B cell (primary cell): ENCODE measurements at regions not wholly inside any gene's neighbourhood (a gene's known extent, or its start where the extent isn't known, plus 50 kb on each side); places are given as distances from the start of the nearest gene placed in this dataset.

ENCODE experiments used
- ATAC-seq: fragments of 200-7000 bp; cut with Tn5 transposase; one replicate; pipeline ENCODE4 v1.10.0; 2021; ENCODE audit warnings: low read depth, mild to moderate bottlenecking, moderate number of reproducible peaks, moderate library complexity
- CTCF ChIA-PET: fragments of 350-600 bp; sonication (Branson Sonifier 250); formaldehyde crosslinking; loops from one replicate; lab custom pipeline; 2021; ENCODE audit warnings: antibody characterized with exemption, inconsistent platforms; lab: Charles Lee
- POLR2A ChIA-PET: fragments of 350-600 bp; sonication (Branson Sonifier 250); formaldehyde crosslinking; loops from one replicate; lab custom pipeline; 2021; ENCODE audit warnings: antibody characterized with exemption; lab: Charles Lee
- DNase-seq: peaks from one replicate; pipeline ENCODE4 v3.0.0; 2013
- H2AFZ ChIP-seq: 2 replicates; pipeline ENCODE4 v1.6.1; 2012; ENCODE audit warnings: mild to moderate bottlenecking, low read depth, low read length; ENCODE audit not compliant: insufficient read depth, poor library complexity, severe bottlenecking
- H3K27ac ChIP-seq, 2 donors: 1 replicate in 1 of 2; 2 replicates in 1 of 2; pipeline ENCODE4 v1.5.1; 2012 to 2013; ENCODE audit warnings: low read length in 2 of 2, mild to moderate bottlenecking in 2 of 2, moderate library complexity in 1 of 2
- H3K27me3 ChIP-seq, 4 experiments: fragments of 200-600 bp in 1 of 4; sonication (generic) in 1 of 4; replicated peaks in 1 of 4; 1 replicate in 2 of 4; 2 replicates in 2 of 4; pipeline versions ENCODE4 v1.6.1 to v1.7.0; 2013 to 2016; ENCODE audit warnings: low read length in 3 of 4, mild to moderate bottlenecking in 2 of 4, mixed read lengths in 1 of 4, moderate library complexity in 1 of 4; ENCODE audit not compliant: insufficient read depth in 4 of 4, control insufficient read depth in 3 of 4; ENCODE audit errors: control extremely low read depth in 1 of 4
- H3K36me3 ChIP-seq, 2 experiments: replicated peaks in 1 of 2; 1 replicate in 1 of 2; 2 replicates in 1 of 2; pipeline versions ENCODE4 v1.6.1 to v1.7.1; 2013; ENCODE audit warnings: low read length in 1 of 2; ENCODE audit not compliant: insufficient read depth in 2 of 2, control insufficient read depth in 1 of 2; ENCODE audit errors: control extremely low read depth in 1 of 2, extremely low read depth in 1 of 2
- H3K4me1 ChIP-seq, 2 donors: fragments of 200-600 bp in 1 of 2; sonication (generic) in 1 of 2; 1 replicate in 1 of 2; 2 replicates in 1 of 2; pipeline versions ENCODE4 v1.5.1 to v1.6.1; 2013 to 2017; ENCODE audit warnings: low read length in 2 of 2; ENCODE audit not compliant: control insufficient read depth in 2 of 2, insufficient read depth in 2 of 2
- H3K4me2 ChIP-seq: replicated peaks from 2 replicates; pipeline ENCODE3; 2012; ENCODE audit warnings: mild to moderate bottlenecking, low read depth, low read length; ENCODE audit not compliant: poor library complexity, severe bottlenecking
- H3K4me3 ChIP-seq, 5 experiments: fragments of 200-600 bp in 1 of 5; sonication (generic) in 1 of 5; 1 replicate in 3 of 5; 2 replicates in 2 of 5; pipeline versions ENCODE4 v1.5.1 to v1.7.0; 2011 to 2016; ENCODE audit warnings: low read length in 4 of 5, mild to moderate bottlenecking in 4 of 5, low read depth in 2 of 5, control low read depth in 1 of 5, moderate library complexity in 1 of 5; ENCODE audit not compliant: insufficient read depth in 1 of 5; ENCODE audit errors: control extremely low read depth in 1 of 5, extremely low read depth in 1 of 5
- H3K79me2 ChIP-seq: fragments of 200-600 bp; sonication (generic); one replicate; pipeline ENCODE4 v1.6.0; 2016; ENCODE audit warnings: low read length; ENCODE audit not compliant: control insufficient read depth, insufficient read depth
- H3K9ac ChIP-seq: fragments of 200-600 bp; sonication (generic); 2 replicates; pipeline ENCODE4 v1.6.1; 2017; ENCODE audit warnings: mild to moderate bottlenecking, low read length, moderate library complexity
- H3K9me3 ChIP-seq, 3 donors: one replicate each; pipeline versions ENCODE4 v1.6.1 to v1.7.1; 2013; ENCODE audit warnings: low read length in 2 of 3; ENCODE audit not compliant: control insufficient read depth in 2 of 3, insufficient read depth in 1 of 3; ENCODE audit errors: control extremely low read depth in 1 of 3
- H4K20me1 ChIP-seq: 2 replicates; pipeline ENCODE4 v1.6.0; 2012; ENCODE audit warnings: mild to moderate bottlenecking, low read length; ENCODE audit not compliant: insufficient read depth, control insufficient read depth, poor library complexity, severe bottlenecking
- H3K27ac Mint-ChIP-seq: one replicate; pipeline ENCODE4 v1.8.0; 2021; ENCODE audit warnings: mixed read lengths
- H3K27me3 Mint-ChIP-seq: one replicate; pipeline ENCODE4 v1.8.0; 2021; ENCODE audit warnings: mixed read lengths
- H3K4me1 Mint-ChIP-seq: one replicate; pipeline ENCODE4 v1.8.0; 2021; ENCODE audit warnings: mixed read lengths
- H3K4me3 Mint-ChIP-seq: one replicate; pipeline ENCODE4 v1.8.0; 2021; ENCODE audit warnings: mixed read lengths
- H3K9me3 Mint-ChIP-seq: one replicate; pipeline ENCODE4 v1.8.0; 2022; ENCODE audit warnings: mixed read lengths; ENCODE audit not compliant: insufficient read depth
- CTCF ChIP-seq: fragments of 200-600 bp; IDR thresholded peaks from one replicate; pipeline ENCODE4 v1.8.0; 2022; ENCODE audit warnings: antibody characterized with exemption, mild to moderate bottlenecking
- EZH2 ChIP-seq: IDR thresholded peaks from 2 replicates; pipeline ENCODE4 v1.6.1; 2012; ENCODE audit warnings: borderline replicate concordance, low read depth, mild to moderate bottlenecking, moderate library complexity, low read length; ENCODE audit not compliant: insufficient read depth, poor library complexity, severe bottlenecking
- WGBS: methylation state at CpG from one replicate; pipeline ENCODE4 v1.1.5; 2013; ENCODE audit warnings: missing lambda C conversion rate; ENCODE audit not compliant: insufficient coverage; 5-methylcytosine and 5-hydroxymethylcytosine counted together
- intact Hi-C: fragments of 100-400 bp; cut with micrococcal nuclease; formaldehyde crosslinking; loops from one replicate; pipeline ENCODE4 v1.10.0; 2022

GRCh38 chr13:80161896-80162295 lies 179.0 kb downstream of the SPRY2 start:
- Mint-ChIP-seq H3K9me3 (no peaks in the 10 kb centered on the region), H3K4me3 (no peak overlapping the region), H3K4me1 (no peaks in the 10 kb centered on the region), H3K27me3 (no peaks in the 10 kb centered on the region), H3K27ac (no peak overlapping the region)
- 91% methylated on average over 3 of the region's 5 CpGs for WGBS
- intact Hi-C loops = no loop called here
- H3K36me3 ChIP-seq = no peaks in the 10 kb centered on the region
- POLR2A ChIA-PET = no interaction called here
- H3K9me3 ChIP-seq = no peaks in the 10 kb centered on the region
- no peak overlapping the region for H2AFZ ChIP-seq
- no peak overlapping the region for H3K9ac ChIP-seq
- H3K27me3 ChIP-seq = no peaks in the 10 kb centered on the region
- ATAC-seq (no peak), DNase-seq (no peak)
- H4K20me1 ChIP-seq = no peaks in the 10 kb centered on the region
- CTCF ChIA-PET = no interaction called here
- H3K4me1 ChIP-seq = no peaks in the 10 kb centered on the region
- no peaks in the 10 kb centered on the region for H3K79me2 ChIP-seq
- no peak overlapping the region for H3K4me3 ChIP-seq
- H3K4me2 ChIP-seq = no peak overlapping the region
- TF ChIP-seq EZH2 (no peak), CTCF (no peak)
- H3K27ac ChIP-seq = no peak overlapping the region

- CTCF ChIA-PET = no interaction called here
- H3K4me1 Mint-ChIP-seq = no peaks in the 10 kb centered on the region
- WGBS = 60% methylated on average over 2 of the region's 2 CpGs
Observed at GRCh38 chr13:80161219-80161618, 179.7 kb downstream of the SPRY2 start.

More at GRCh38 chr13:80161219-80161618, 179.7 kb downstream of the SPRY2 start:
- intact Hi-C loops = no loop called here
- no peak for TF ChIP-seq CTCF
- no peak overlapping the region for H3K4me3 ChIP-seq
- no peaks in the 10 kb centered on the region for H3K27me3 ChIP-seq
- no peaks in the 10 kb centered on the region for H3K79me2 ChIP-seq
- no peak overlapping the region for H3K9ac ChIP-seq
- Mint-ChIP-seq H3K27me3 (no peaks in the 10 kb centered on the region), H3K4me3 (no peak overlapping the region), H3K9me3 (no peaks in the 10 kb centered on the region), H3K27ac (no peak overlapping the region)
- no peak overlapping the region for H2AFZ ChIP-seq
- no peak overlapping the region for H3K27ac ChIP-seq
- no peak for DNase-seq
- H3K36me3 ChIP-seq = no peaks in the 10 kb centered on the region
- no peaks in the 10 kb centered on the region for H4K20me1 ChIP-seq
- H3K4me2 ChIP-seq = no peak overlapping the region
- no peaks in the 10 kb centered on the region for H3K9me3 ChIP-seq
- POLR2A ChIA-PET = no interaction called here
- H3K4me1 ChIP-seq = no peaks in the 10 kb centered on the region
- no peak for ATAC-seq
